Duodenal mucosa (tissue), 2 donors: ENCODE measurements at regions not wholly inside any gene's neighbourhood (a gene's known extent, or its start where the extent isn't known, plus 50 kb on each side); places are given as distances from the start of the nearest gene placed in this dataset.

Experiments
- H3K27ac ChIP-seq: one replicate; pipeline ENCODE4 v1.7.0; 2013; ENCODE audit warnings: low read depth, low read length
- H3K27me3 ChIP-seq, 2 donors: one replicate each; pipeline ENCODE4 v1.7.0; 2013; ENCODE audit warnings: low read length in 2 of 2, control low read depth in 1 of 2; ENCODE audit not compliant: insufficient read depth in 2 of 2, control insufficient read depth in 1 of 2
- H3K36me3 ChIP-seq, 2 donors: one replicate each; pipeline ENCODE4 v1.7.0; 2013; ENCODE audit warnings: low read length in 2 of 2, control low read depth in 1 of 2; ENCODE audit not compliant: insufficient read depth in 2 of 2, control insufficient read depth in 1 of 2
- H3K4me1 ChIP-seq, 2 donors: one replicate each; pipeline ENCODE4 v1.7.0; 2013; ENCODE audit warnings: low read length in 2 of 2, control low read depth in 1 of 2; ENCODE audit not compliant: insufficient read depth in 2 of 2, control insufficient read depth in 1 of 2
- H3K4me3 ChIP-seq, 2 donors: one replicate each; pipeline ENCODE4 v1.7.0; 2013; ENCODE audit warnings: low read length in 2 of 2, low read depth in 1 of 2
- H3K9ac ChIP-seq, 2 donors: one replicate each; pipeline ENCODE4 v1.7.0; 2013; ENCODE audit warnings: low read length in 2 of 2, low read depth in 1 of 2
- H3K9me3 ChIP-seq, 2 donors: one replicate each; pipeline ENCODE4 v1.7.0; 2013; ENCODE audit warnings: low read length in 2 of 2, control low read depth in 1 of 2; ENCODE audit not compliant: control insufficient read depth in 1 of 2

DNA sequence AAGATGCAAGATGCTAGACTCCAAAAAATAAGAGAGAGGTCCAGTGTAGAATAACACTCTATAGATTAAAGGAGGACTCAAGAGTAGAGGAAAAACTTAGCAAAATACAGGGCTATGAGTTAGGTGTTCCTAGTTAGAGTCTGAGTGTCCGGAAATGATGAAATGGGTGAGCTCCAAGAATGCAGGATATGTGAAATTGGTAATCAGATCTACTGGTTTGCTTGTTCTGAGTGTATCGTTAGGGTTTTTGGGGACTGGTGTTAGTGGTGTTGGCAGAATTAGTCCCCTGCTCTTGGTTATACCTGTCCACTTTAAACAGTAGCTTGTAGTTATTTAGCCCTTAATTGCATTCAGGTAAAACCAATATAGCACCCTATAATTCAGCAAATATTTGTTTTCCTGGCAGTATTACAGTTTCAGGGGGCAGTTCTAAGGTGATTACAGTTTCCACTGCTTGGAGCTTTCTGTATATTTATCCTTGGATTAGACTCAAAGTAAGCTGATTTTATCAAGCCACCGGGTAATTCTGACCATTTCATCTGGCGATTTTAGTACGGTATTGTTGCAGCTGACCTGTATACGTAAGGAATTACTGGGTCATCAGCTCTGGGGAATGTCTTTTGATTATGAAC lies 332.7 kb downstream of the CHRM3 start:
- Histone ChIP-seq H3K9ac (peak overlapping the region in 1 of 2 donors; percentile 10), H3K27ac (no peak overlapping the region), H3K27me3 (no peaks in the 10 kb centered on the region), H3K9me3 (no peaks in the 10 kb centered on the region), H3K4me3 (peak overlapping the region; percentile 8 to 23), H3K36me3 (no peaks in the 10 kb centered on the region), H3K4me1 (peaks cover 7 to 14% of the 10 kb centered on the region in 2 donors)

- peak overlapping the region; percentile 13 to 44 for H3K4me3 ChIP-seq
- H3K9me3 ChIP-seq = no peaks in the 10 kb centered on the region
- H3K4me1 ChIP-seq = peaks cover 2 to 14% of the 10 kb centered on the region in 2 donors
- H3K36me3 ChIP-seq = no peaks in the 10 kb centered on the region
- H3K9ac ChIP-seq = no peak overlapping the region
- no peaks in the 10 kb centered on the region for H3K27me3 ChIP-seq
- no peak overlapping the region for H3K27ac ChIP-seq
Observed at GRCh38 chr1:239719642-239720258, 333.4 kb downstream of the CHRM3 start.

DNA sequence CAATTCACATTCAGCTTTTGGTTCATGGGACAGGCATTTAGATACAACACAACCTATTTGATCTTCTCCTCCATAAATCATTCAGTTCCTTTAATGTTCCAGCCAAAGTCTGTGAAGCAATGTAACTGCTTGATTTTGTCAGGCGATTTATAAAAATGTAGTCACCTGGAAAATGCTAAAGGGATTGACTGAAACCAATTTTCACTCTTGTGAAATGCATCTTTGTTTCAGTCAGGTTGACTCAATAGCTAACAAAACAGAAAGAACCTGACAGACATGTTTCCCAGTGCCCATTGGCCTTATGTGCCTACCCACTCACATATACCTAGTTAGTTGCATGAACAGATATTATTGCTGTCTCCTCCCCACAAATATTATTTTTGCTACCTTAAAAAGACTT lies 335.7 kb downstream of the CHRM3 start:
- Histone ChIP-seq H3K27ac (no peak overlapping the region), H3K9ac (no peak overlapping the region), H3K4me1 (peaks cover 0 to 7% of the 10 kb centered on the region in 2 donors), H3K4me3 (no peak overlapping the region), H3K27me3 (no peaks in the 10 kb centered on the region), H3K36me3 (no peaks in the 10 kb centered on the region), H3K9me3 (no peaks in the 10 kb centered on the region)

- H3K27me3 ChIP-seq = no peaks in the 10 kb centered on the region
- H3K9ac ChIP-seq = no peak overlapping the region
- no peaks in the 10 kb centered on the region for H3K9me3 ChIP-seq
- H3K36me3 ChIP-seq = no peaks in the 10 kb centered on the region
- H3K27ac ChIP-seq = no peak overlapping the region
- no peaks in the 10 kb centered on the region for H3K4me1 ChIP-seq
- no peak overlapping the region for H3K4me3 ChIP-seq
Observed at GRCh38 chr1:239723776-239724367, 337.5 kb downstream of the CHRM3 start.

DNA sequence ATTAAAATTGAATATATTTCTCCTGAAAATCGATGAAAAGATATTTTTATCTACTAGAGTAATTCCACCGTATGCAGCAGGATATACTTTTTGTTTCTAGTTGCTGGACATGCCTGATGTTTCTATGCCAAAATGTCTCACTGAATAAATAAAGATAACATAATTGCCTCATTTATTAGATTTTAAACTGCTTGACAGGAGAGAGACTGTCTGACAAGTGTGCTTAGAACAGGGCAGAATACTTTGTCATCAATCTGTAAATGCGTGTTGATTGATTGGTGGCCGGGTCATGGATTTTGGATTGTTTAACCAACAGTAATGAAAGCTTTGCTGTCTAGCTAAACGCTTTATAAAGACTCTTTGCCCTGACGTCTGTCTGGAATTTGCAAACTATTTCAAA lies 339.0 kb downstream of the CHRM3 start:
- Histone ChIP-seq H3K27me3 (no peaks in the 10 kb centered on the region), H3K27ac (no peak overlapping the region), H3K4me3 (no peak overlapping the region), H3K36me3 (no peaks in the 10 kb centered on the region), H3K4me1 (no peaks in the 10 kb centered on the region), H3K9me3 (no peaks in the 10 kb centered on the region), H3K9ac (no peak overlapping the region)

- no peak overlapping the region for H3K27ac ChIP-seq
- no peaks in the 10 kb centered on the region for H3K27me3 ChIP-seq
- H3K4me3 ChIP-seq = no peak overlapping the region
- no peaks in the 10 kb centered on the region for H3K36me3 ChIP-seq
- H3K9ac ChIP-seq = no peak overlapping the region
- no peaks in the 10 kb centered on the region for H3K9me3 ChIP-seq
- H3K4me1 ChIP-seq = no peaks in the 10 kb centered on the region
Observed at GRCh38 chr1:239725933-239726332, 339.6 kb downstream of the CHRM3 start.

DNA sequence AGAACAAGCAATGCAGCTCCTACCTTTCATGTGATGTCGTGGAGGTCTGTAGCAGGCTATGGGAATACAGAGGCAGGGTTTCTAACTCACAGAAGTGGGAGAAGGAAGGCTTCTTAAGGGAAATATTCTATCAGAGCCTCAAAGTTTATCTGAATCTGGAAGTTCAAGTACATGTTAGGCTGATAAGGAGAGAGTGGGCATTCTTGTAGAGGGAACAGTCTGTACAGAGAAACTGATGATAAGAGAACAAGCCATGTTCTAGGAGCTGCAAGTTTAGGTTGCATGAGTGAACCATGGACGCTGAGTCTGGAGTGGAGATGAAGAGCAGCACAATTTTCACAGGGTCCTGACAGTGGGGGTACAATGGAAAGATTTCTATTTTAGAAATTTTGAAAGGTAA lies 344.0 kb downstream of the CHRM3 start:
- no peaks in the 10 kb centered on the region for H3K36me3 ChIP-seq
- H3K9me3 ChIP-seq = no peaks in the 10 kb centered on the region
- H3K9ac ChIP-seq = no peak overlapping the region
- no peak overlapping the region for H3K27ac ChIP-seq
- no peak overlapping the region for H3K4me3 ChIP-seq
- no peaks in the 10 kb centered on the region for H3K27me3 ChIP-seq
- H3K4me1 ChIP-seq = no peaks in the 10 kb centered on the region

GRCh38 chr1:239731082-239731748 lies 344.8 kb downstream of the CHRM3 start:
- Histone ChIP-seq H3K27ac (no peak overlapping the region), H3K9me3 (no peaks in the 10 kb centered on the region), H3K4me1 (no peaks in the 10 kb centered on the region)

DNA sequence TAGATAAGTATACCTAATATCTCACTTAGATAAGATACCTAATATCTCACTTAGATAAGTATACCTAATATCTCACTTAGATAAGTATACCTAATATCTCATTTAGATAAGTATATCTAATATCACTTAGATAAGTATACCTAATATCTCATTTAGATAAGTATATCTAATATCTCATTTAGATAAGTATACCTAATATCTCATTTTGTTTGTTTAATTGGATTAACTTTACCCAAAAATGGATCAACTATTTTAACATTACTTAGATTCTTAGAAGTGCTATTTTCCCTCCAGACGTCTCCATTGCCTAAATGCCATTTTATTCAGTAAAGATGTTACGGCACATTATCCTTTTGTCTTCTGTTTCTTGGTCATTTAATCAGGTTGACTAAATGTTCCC lies 346.4 kb downstream of the CHRM3 start:
- Histone ChIP-seq H3K9me3 (no peaks in the 10 kb centered on the region), H3K27ac (no peak overlapping the region), H3K9ac (no peak overlapping the region), H3K4me1 (no peaks in the 10 kb centered on the region), H3K27me3 (no peaks in the 10 kb centered on the region), H3K4me3 (no peak overlapping the region), H3K36me3 (no peaks in the 10 kb centered on the region)

More at GRCh38 chr1:239731082-239731748, 344.8 kb downstream of the CHRM3 start:
- Histone ChIP-seq H3K9ac (no peak overlapping the region), H3K4me3 (no peak overlapping the region), H3K36me3 (no peaks in the 10 kb centered on the region), H3K27me3 (no peaks in the 10 kb centered on the region)

GRCh38 chr1:239733995-239734394 lies 347.6 kb downstream of the CHRM3 start:
- H3K36me3 ChIP-seq = no peaks in the 10 kb centered on the region
- H3K4me1 ChIP-seq = no peaks in the 10 kb centered on the region
- no peaks in the 10 kb centered on the region for H3K27me3 ChIP-seq
- H3K9me3 ChIP-seq = no peaks in the 10 kb centered on the region
- no peak overlapping the region for H3K9ac ChIP-seq
- no peak overlapping the region for H3K27ac ChIP-seq
- H3K4me3 ChIP-seq = no peak overlapping the region
